ENCODE measurements at regions not wholly inside any gene's neighbourhood (a gene's known extent, or its start where the extent isn't known, plus 50 kb on each side); places are given as distances from the start of the nearest gene placed in this dataset.
A peak's percentile ranks its signal among the peaks of the same experiment; 100 is the strongest.
"Not testable (repeated sequence)": the region's sequence is repeated elsewhere in the genome, so short reads cannot be mapped to it uniquely, and the experiment has no call there.

DNA sequence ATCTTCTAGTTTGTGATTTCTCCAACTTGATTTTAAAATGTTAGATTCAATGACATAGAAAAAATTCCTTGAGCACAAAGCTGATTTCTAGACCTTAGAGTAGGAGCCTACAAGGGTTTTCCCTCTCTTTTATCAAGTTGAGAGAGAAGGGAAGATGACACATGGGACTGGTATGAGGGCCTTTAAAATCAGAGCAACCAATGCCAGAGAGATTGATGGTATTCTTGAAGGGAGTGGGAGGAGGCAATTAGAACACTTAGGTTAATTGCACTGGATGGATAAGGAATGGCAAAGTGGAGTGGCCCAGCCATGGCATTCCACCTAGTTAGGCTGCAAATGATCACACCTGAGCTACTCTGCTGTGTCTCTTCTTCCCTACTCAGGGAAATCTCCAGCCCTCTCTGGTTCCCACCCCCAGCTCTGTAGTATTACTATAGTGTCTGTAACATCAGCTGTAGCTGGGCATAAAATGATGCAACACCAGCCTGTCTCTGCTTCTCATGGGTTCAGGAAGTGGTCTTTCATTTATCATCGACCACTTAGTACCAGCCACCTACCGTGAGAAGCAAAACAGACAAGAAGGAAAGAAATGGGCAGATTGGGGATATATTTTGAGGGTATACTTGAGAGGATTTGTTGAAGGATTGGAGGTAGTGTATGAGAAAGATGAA lies 333.6 kb downstream of the DLEU7 start:
- Histone ChIP-seq H3K27me3 (no peaks in the 10 kb centered on the region), H3K4me3 (no peak overlapping the region), H3K36me3 (no peaks in the 10 kb centered on the region), H3K9me3 (peaks cover 0 to 7% (median 0%) of the 10 kb centered on the region in 11 donors), H3K27ac (no peak overlapping the region), H3K4me1 (peaks cover 0 to 34% (median 22%) of the 10 kb centered on the region in 9 donors)
- no peak for DNase-seq
- TF ChIP-seq, protein P1, sequence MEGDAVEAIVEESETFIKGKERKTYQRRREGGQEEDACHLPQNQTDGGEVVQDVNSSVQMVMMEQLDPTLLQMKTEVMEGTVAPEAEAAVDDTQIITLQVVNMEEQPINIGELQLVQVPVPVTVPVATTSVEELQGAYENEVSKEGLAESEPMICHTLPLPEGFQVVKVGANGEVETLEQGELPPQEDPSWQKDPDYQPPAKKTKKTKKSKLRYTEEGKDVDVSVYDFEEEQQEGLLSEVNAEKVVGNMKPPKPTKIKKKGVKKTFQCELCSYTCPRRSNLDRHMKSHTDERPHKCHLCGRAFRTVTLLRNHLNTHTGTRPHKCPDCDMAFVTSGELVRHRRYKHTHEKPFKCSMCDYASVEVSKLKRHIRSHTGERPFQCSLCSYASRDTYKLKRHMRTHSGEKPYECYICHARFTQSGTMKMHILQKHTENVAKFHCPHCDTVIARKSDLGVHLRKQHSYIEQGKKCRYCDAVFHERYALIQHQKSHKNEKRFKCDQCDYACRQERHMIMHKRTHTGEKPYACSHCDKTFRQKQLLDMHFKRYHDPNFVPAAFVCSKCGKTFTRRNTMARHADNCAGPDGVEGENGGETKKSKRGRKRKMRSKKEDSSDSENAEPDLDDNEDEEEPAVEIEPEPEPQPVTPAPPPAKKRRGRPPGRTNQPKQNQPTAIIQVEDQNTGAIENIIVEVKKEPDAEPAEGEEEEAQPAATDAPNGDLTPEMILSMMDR (IDR thresholded peaks at IDR 0.05), result no peak
- 91% methylated on average over 2 of the region's 2 CpGs for WGBS, 2 donors
- no peak for ATAC-seq
- intact Hi-C loops (cut with DNase I), result loop anchor here in 2 of 10 donors (10.0 kb wide), 2 partner anchors 85 to 285 kb away; no protein-coding TSS in a partner anchor

DNA sequence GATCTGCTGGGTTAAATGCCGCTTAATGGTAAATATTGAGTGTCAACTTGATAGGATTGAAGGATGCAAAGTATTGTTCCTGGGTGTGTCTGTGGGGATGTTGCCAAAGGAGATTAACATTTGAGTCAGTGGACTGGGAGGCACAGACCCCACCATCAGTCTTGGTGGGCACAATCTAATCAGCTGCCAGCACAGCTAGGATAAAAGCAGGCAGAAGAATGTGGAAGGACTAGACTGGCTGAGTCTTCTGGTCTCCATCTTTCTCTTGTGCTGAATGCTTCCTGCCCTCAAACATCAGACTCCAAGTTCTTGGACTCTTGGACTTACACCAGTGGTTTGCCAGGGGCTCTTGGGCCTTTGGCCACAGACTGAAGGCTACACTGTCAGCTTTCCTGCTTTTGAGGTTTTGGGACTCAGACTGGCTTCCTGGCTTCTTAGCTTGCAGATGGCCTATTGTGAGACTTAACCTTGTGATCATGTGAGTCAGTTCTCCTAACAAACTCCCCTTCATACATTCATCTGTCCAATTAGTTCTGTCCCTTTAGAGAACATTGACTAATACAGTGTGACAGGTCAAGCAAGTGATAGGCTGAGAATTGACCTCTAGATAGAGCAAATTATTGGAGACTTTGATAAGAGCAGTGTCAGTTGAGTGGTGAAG lies 332.5 kb downstream of the DLEU7 start:
- intact Hi-C loops (cut with DNase I), result loop anchor here in 2 of 10 donors (10.0 kb wide), 2 partner anchors 86 to 284 kb away; no protein-coding TSS in a partner anchor
- not testable (repeated sequence) for H3K36me3 ChIP-seq, ATAC-seq, DNase-seq, H3K27me3 ChIP-seq, H3K9me3 ChIP-seq, H3K4me3 ChIP-seq
- Histone ChIP-seq H3K4me1 (peaks cover 0 to 34% (median 22%) of the 10 kb centered on the region in 9 donors), H3K27ac (peak overlapping the region in 1 of 10 donors; percentile 85)
- WGBS, 2 donors, result 0 to 56% methylated on average over 1 of the region's 1 CpG

DNA sequence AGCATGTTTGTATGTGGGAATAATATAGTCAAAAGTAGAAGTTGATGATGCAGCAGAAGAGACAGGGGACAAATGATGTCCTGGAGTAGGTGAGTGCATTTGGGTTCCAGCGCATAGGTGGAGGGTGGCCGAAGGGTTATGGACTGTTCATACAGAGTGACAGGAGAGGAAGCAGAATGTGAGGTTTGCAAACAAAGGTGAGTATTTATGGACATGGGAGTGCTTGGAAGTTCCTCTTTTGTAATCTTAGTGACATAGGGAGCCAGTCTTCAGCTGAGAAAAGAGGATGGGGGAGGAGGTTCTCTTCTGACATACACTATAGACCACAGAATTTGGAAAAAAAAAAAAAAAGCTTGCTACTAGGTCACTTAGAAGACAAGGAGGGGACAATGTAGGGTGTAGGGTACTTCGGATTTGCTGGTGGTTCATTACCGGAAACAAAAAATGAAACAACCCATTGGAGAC lies 331.6 kb downstream of the DLEU7 start:
- TF ChIP-seq, protein P1 (IDR thresholded peaks at IDR 0.05), result no peak
- ATAC-seq (peak in 7 of 8 donors; percentile 29 to 57 (median 37)), DNase-seq (no peak)
- Histone ChIP-seq H3K4me3 (peak overlapping the region in 7 of 10 donors; percentile 4 to 42 (median 40)), H3K27ac (peak overlapping the region in 8 of 10 donors; percentile 77 to 90 (median 84)), H3K36me3 (no peaks in the 10 kb centered on the region), H3K27me3 (no peaks in the 10 kb centered on the region), H3K9me3 (peaks cover 0 to 7% (median 0%) of the 10 kb centered on the region in 11 donors), H3K4me1 (peaks cover 0 to 34% (median 22%) of the 10 kb centered on the region in 9 donors)
- 77 to 79% methylated on average over 4 of the region's 4 CpGs for WGBS, 2 donors
- intact Hi-C loops (cut with DNase I), result loop anchor here in 2 of 10 donors (10.0 kb wide), 2 partner anchors 87 to 283 kb away; no protein-coding TSS in a partner anchor

DNA sequence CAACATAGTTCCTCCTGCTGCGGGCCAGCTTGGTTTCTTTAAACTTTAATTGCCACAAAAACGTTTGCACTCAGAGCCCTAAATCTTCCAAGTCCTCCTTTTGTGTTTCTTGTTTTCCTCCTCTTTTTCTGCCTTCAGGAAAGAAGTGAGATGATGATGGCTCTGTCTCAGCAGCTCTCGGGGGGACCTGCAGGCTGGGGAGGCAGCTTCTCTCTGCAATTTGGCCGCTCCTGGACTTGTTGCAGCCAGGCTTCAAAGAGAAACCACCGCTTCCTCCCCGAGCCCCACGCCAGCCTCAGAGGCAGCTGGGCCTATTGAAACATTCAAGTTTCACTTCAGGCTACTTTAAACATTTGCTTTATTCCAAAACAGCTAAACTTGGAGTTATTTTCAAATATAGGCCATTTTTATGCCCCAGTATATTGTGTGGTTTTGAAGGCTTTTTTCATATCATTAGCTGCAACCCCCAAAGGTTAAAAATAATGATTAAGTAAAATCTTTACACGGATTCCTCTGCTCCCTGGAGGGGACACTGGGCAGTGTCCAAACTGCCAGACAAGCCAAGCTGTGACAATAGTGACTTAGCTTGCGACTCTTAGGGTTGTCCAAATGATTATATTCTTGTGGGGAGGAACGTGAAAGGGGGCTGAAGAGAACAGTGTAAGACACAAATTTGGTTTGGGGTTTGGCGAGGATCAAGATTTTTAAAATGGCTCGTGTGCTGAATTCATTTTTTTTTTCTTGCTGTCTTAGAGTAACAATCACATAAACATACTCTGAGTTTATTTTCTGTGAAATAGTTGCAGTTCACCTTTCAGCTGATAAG lies 330.8 kb downstream of the DLEU7 start:
- ATAC-seq, result peak; percentile 84 to 95 (median 92)
- Histone ChIP-seq H3K27me3 (no peaks in the 10 kb centered on the region), H3K4me1 (peaks cover 0 to 38% (median 22%) of the 10 kb centered on the region in 9 donors), H3K4me3 (peak overlapping the region in 9 of 10 donors; percentile 2 to 42 (median 40)), H3K27ac (peak overlapping the region; percentile 59 to 90 (median 82)), H3K36me3 (no peaks in the 10 kb centered on the region), H3K9me3 (peaks cover 0 to 7% (median 0%) of the 10 kb centered on the region in 11 donors)
- intact Hi-C loops (cut with DNase I), result loop anchor here in 2 of 10 donors (10.0 kb wide), 2 partner anchors 88 to 282 kb away; no protein-coding TSS in a partner anchor
- 6 to 7% methylated on average over 12 of the region's 12 CpGs for WGBS, 2 donors
- peak; percentile 65 to 67 for DNase-seq
- TF ChIP-seq, protein P1 (IDR thresholded peaks at IDR 0.05), result peak in 5 of 9 donors; percentile 11 to 46 (median 38)
